ENCODE measurements at regions not wholly inside any gene's neighbourhood (a gene's known extent, or its start where the extent isn't known, plus 50 kb on each side); places are given as distances from the start of the nearest gene placed in this dataset.

GRCh38 chr13:27679896-27680295 is 58.2 kb downstream of the POLR1D start (continued):
- TF ChIP-seq GTF3C2 (IDR thresholded peaks at IDR 0.05; ENCODE audit: borderline replicate concordance, extremely low read depth, insufficient read length) = no peak
- no peak for TF ChIP-seq JUND (IDR thresholded peaks at IDR 0.05; ENCODE audit: borderline replicate concordance, low read depth, low read length)
- TF ChIP-seq JUND (tag; IDR thresholded peaks at IDR 0.05; ENCODE audit: borderline replicate concordance, low read depth, low read length) = peak; percentile 52; the same call in 2 of the 3 replicates
- TF ChIP-seq, protein P1, sequence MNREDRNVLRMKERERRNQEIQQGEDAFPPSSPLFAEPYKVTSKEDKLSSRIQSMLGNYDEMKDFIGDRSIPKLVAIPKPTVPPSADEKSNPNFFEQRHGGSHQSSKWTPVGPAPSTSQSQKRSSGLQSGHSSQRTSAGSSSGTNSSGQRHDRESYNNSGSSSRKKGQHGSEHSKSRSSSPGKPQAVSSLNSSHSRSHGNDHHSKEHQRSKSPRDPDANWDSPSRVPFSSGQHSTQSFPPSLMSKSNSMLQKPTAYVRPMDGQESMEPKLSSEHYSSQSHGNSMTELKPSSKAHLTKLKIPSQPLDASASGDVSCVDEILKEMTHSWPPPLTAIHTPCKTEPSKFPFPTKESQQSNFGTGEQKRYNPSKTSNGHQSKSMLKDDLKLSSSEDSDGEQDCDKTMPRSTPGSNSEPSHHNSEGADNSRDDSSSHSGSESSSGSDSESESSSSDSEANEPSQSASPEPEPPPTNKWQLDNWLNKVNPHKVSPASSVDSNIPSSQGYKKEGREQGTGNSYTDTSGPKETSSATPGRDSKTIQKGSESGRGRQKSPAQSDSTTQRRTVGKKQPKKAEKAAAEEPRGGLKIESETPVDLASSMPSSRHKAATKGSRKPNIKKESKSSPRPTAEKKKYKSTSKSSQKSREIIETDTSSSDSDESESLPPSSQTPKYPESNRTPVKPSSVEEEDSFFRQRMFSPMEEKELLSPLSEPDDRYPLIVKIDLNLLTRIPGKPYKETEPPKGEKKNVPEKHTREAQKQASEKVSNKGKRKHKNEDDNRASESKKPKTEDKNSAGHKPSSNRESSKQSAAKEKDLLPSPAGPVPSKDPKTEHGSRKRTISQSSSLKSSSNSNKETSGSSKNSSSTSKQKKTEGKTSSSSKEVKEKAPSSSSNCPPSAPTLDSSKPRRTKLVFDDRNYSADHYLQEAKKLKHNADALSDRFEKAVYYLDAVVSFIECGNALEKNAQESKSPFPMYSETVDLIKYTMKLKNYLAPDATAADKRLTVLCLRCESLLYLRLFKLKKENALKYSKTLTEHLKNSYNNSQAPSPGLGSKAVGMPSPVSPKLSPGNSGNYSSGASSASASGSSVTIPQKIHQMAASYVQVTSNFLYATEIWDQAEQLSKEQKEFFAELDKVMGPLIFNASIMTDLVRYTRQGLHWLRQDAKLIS (CRISPR knock-in tag; IDR thresholded peaks at IDR 0.05) = no peak
- TF ChIP-seq CEBPG (CRISPR knock-in tag; IDR thresholded peaks at IDR 0.05) = no peak
- TF ChIP-seq CEBPG (tag; conservative IDR thresholded peaks at IDR 0.05 in 1 of 2, IDR thresholded peaks at IDR 0.05 in 1 of 2) = peak; percentile 21 to 65; a peak in 3 of 4 replicates
- TF ChIP-seq ARID1B (IDR thresholded peaks at IDR 0.05) = peak; percentile 37; the same call in 1 of the 2 replicates
- TF ChIP-seq, protein P2, sequence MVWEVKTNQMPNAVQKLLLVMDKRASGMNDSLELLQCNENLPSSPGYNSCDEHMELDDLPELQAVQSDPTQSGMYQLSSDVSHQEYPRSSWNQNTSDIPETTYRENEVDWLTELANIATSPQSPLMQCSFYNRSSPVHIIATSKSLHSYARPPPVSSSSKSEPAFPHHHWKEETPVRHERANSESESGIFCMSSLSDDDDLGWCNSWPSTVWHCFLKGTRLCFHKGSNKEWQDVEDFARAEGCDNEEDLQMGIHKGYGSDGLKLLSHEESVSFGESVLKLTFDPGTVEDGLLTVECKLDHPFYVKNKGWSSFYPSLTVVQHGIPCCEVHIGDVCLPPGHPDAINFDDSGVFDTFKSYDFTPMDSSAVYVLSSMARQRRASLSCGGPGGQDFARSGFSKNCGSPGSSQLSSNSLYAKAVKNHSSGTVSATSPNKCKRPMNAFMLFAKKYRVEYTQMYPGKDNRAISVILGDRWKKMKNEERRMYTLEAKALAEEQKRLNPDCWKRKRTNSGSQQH (CRISPR knock-in tag; IDR thresholded peaks at IDR 0.05) = no peak
- peak; percentile 23; the same call in 1 of the 2 replicates for TF ChIP-seq NCOR1 (IDR thresholded peaks at IDR 0.05)
- no peak for TF ChIP-seq ZNF79 (CRISPR knock-in tag; IDR thresholded peaks at IDR 0.05; ENCODE audit: low read depth)
- no peak for TF ChIP-seq ZHX1 (conservative IDR thresholded peaks at IDR 0.05; ENCODE audit: low read length)
- 0 out of 2 replicates have a peak, but pooled peaks have one; percentile 15 for TF ChIP-seq TEAD4 (IDR thresholded peaks at IDR 0.05; ENCODE audit: low read length)
- TF ChIP-seq TEAD4 (CRISPR knock-in tag; IDR thresholded peaks at IDR 0.05; ENCODE audit: borderline replicate concordance) = no peak
- TF ChIP-seq CBFA2T3 (IDR thresholded peaks at IDR 0.05) = peak; percentile 71
- no peak for TF ChIP-seq GTF2A2 (tag; IDR thresholded peaks at IDR 0.05)
- TF ChIP-seq ZNF324 (CRISPR knock-in tag; IDR thresholded peaks at IDR 0.05) = no peak
- TF ChIP-seq PCBP2 (IDR thresholded peaks at IDR 0.05; ENCODE audit: low read depth, low read length, poor library complexity, severe bottlenecking) = no peak
- no peak for TF ChIP-seq LEF1 (IDR thresholded peaks at IDR 0.05)
- TF ChIP-seq TCF3 (CRISPR knock-in tag; IDR thresholded peaks at IDR 0.05) = peak; percentile 41; the same call in 1 of the 2 replicates
